Choroid plexus epithelial cell (primary cell): ENCODE measurements at regions not wholly inside any gene's neighbourhood (a gene's known extent, or its start where the extent isn't known, plus 50 kb on each side); places are given as distances from the start of the nearest gene placed in this dataset.

ENCODE experiments used
- DNase-seq: peaks from one replicate; pipeline ENCODE4 v3.0.0-alpha.2; 2010; ENCODE audit warnings: low read depth
- H3K4me3 ChIP-seq: 2 replicates; pipeline ENCODE4 v1.5.1; 2011; ENCODE audit warnings: low read depth, mild to moderate bottlenecking, control low read depth, low read length, moderate library complexity
- TF ChIP-seq, protein P1 (sequence below): conservative IDR thresholded peaks from 2 replicates; pipeline ENCODE4 v1.5.1; 2011; ENCODE audit warnings: low read depth, mild to moderate bottlenecking, control low read depth, inconsistent platforms, low read length, moderate library complexity

DNA sequence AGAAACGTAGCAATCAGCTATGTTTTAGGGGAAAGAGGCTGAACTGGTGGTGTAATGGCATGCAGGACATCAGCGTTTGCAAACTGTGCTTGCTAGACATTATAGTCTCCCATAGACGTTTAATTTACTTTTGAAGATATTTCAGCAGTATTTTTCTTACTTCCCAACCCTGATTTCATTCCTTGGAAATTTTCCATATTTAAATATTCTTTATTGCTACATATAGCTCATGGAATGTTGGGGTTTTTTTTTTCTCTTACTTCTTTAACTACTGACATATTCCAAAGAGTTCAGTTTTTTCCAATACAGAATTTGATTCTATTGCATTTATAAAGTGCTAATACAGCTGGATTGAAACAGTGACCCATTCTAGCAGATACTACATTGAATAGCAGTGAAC, 694.4 kb upstream of the CITED2 start:
- no peak for DNase-seq
- H3K4me3 ChIP-seq = no peak overlapping the region
- TF ChIP-seq, protein P1, sequence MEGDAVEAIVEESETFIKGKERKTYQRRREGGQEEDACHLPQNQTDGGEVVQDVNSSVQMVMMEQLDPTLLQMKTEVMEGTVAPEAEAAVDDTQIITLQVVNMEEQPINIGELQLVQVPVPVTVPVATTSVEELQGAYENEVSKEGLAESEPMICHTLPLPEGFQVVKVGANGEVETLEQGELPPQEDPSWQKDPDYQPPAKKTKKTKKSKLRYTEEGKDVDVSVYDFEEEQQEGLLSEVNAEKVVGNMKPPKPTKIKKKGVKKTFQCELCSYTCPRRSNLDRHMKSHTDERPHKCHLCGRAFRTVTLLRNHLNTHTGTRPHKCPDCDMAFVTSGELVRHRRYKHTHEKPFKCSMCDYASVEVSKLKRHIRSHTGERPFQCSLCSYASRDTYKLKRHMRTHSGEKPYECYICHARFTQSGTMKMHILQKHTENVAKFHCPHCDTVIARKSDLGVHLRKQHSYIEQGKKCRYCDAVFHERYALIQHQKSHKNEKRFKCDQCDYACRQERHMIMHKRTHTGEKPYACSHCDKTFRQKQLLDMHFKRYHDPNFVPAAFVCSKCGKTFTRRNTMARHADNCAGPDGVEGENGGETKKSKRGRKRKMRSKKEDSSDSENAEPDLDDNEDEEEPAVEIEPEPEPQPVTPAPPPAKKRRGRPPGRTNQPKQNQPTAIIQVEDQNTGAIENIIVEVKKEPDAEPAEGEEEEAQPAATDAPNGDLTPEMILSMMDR = no peak

DNA sequence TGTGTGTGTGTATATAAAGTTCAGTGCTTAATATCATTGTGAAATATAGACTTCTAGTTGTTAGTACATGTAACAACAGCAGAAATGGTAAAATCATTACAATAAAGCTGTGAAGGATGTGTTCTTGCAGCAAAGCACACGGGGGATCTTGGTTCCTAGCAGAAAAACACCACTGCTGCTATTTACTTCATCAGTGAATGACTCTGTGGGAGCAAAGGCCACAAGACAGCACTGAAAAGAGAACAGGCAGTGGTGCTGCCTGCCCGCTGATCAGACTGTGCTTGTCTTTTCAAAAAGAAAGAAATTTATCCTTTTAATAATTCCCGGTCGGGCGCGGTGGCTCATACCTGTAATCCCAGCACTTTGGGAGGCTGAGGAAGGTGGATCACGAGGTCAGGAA, 689.9 kb upstream of the CITED2 start:
- no peak overlapping the region for H3K4me3 ChIP-seq
- peak; percentile 61 for DNase-seq
- TF ChIP-seq, protein P1 = no peak

DNA sequence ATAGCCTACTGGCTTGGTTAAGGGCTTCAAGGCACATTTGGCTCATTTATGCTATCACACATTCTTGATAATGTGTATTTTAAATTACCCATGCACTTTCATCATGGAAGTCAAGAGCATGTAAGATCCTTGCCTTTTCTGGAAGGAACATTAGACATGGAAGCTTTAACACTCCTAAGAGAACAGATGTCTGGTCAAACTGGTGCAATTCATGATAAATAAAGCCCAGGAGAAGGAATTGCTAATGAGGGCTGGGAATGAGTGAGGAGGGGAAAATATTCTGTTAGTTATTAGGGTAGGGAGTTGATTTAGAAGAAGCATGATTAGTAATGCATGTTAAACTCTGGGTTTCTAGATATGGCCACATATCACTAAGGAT, 688.6 kb upstream of the CITED2 start:
- TF ChIP-seq, protein P1 = no peak
- no peak for DNase-seq
- H3K4me3 ChIP-seq = no peak overlapping the region

DNA sequence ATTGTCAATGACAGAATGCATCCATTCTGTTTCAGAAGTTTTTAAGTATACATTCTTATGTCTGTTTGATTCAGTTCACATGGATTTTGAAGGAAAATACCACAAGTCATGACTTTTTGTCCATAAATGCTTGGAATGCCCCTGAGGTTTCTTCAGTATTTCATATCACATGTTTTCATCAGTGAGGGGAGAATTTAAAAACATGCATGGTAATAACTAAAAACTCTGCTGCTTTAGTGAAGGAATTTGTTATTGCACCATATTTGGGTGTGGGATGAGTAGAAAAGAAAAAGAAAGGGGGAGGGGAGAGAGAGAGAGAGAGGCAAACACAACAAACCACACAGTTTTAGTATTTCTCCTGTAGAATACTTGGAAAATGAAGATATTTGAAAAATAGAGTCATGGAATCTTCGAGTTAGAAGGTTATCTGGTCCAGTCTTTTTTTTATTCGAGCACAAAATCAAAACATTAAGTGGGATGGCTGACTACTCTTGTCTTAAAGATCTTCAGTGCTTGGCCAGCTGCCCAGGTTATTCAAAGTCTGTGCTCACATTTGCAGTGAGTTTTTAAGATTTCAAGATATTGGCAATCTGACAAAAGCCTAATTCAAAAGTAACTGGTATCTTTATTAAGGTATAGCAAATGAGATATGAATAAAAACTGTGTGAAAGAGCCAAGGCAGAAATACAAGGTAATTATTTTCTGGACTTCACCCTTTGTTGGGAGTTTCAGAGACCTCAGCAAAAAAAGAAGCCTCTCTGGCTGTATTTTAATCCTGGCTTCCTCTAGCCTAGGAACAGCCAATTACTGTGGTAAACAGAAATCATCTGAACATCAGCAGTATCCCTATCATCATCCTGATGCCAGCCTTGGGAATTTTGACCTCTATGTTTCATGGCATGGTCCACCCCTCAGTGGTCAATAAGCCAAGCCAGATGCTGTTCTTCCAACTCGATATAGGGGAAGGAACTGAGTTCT, 687.9 kb upstream of the CITED2 start:
- TF ChIP-seq, protein P1 = no peak
- DNase-seq = peak; percentile 99
- no peak overlapping the region for H3K4me3 ChIP-seq

DNA sequence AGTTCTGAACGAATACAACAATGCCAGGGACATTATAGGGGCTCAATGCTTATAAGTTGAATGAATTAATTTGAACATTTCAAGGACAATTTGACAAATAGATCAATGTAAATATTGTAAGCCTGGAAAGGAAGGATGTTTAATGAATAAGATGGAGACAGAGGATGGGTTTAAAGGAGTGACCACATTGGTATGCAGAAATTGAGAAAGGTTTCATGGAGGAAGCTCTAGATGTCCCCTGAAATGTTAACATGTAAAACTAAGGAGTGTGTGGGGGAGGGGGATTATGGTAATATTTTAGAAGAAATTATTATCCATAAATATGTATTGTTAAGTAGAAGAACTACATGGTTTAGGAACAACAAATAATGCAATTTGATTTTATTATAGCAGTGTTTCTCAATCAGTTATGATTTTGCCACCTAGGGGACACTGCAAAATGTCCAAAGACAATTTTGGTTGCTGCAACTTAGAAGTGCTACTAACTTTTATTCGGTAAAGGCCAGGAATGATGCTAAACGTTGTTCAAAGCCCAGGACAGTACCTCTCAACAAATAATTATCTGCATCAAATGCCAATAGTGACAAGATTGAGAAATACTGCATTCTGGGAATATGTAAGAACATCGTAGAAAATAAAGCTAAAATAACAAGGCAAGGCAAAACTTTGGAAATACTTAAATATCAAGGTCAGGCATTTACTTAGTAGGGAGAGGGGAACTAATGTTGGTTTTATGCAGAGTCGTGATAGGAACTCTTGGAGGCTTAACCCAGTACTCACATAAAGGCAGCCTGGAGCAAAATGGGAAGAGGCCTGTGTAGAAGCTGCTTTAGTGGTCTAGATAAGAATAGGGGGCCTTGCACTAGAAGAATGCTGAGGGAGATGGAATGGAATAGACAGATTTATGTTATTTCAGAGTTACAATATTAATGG, 686.9 kb upstream of the CITED2 start:
- H3K4me3 ChIP-seq = no peak overlapping the region
- TF ChIP-seq, protein P1 = peak; percentile 10
- no peak for DNase-seq

DNA sequence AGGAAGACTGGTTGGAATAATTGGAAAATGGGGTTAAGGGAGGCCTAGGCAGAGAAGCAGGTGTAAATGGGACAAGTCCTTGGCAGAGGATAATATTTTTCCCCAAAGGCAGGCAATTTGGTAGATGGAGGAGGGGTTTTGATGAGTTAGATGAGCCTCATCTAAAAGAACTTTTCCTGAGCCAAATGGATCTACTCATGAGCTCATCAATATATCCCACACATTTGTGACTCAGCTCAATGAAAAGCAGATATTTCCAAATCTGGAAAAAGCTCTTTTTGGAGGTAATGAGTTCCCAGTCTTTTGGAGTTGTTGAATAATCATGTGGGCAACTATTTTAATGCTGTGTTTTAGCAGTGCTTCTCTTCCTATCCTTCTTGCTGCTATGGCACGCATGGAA, 685.5 kb upstream of the CITED2 start:
- TF ChIP-seq, protein P1 = no peak
- no peak overlapping the region for H3K4me3 ChIP-seq
- no peak for DNase-seq
